OCI-LY7 (cell line): ENCODE measurements at regions not wholly inside any gene's neighbourhood (a gene's known extent, or its start where the extent isn't known, plus 50 kb on each side); places are given as distances from the start of the nearest gene placed in this dataset.

Experiments used
- BruUV-seq: library from RNA; stranded (reverse); fragments of 400-500 nt; replicated peaks from 2 replicates; lab custom pipeline; 2021; lab: Mats Ljungman, UMichigan
- CTCF ChIA-PET: fragments of 300-600 bp; sonication (Branson Sonifier 250); formaldehyde crosslinking; loops from one replicate; lab custom pipeline; 2022; ENCODE audit warnings: antibody characterized with exemption; ENCODE audit not compliant: unreplicated experiment; lab: Charles Lee
- POLR2A ChIA-PET: fragments of 300-600 bp; sonication (Branson Sonifier 250); formaldehyde crosslinking; loops from one replicate; lab custom pipeline; 2022; ENCODE audit warnings: antibody characterized with exemption; lab: Charles Lee
- DNase-seq: peaks from one replicate; pipeline ENCODE4 v3.0.0-alpha.2; 2015; ENCODE audit warnings: low spot score
- H2AFZ ChIP-seq: fragments of 200-600 bp; sonication (generic), shearing (Covaris generic); 2 replicates; pipeline ENCODE4 v1.6.1; 2014; ENCODE audit warnings: mild to moderate bottlenecking, antibody characterized with exemption, low read length, moderate library complexity
- H3K27ac ChIP-seq: fragments of 200-600 bp; sonication (generic); 2 replicates; pipeline ENCODE4 v1.5.1; 2014; ENCODE audit warnings: mixed run types, low read depth, mild to moderate bottlenecking, moderate library complexity, low read length, inconsistent platforms; ENCODE audit not compliant: poor library complexity, severe bottlenecking
- H3K36me3 ChIP-seq: fragments of 200-600 bp; sonication (generic); 2 replicates; pipeline ENCODE4 v1.6.1; 2014; ENCODE audit warnings: mild to moderate bottlenecking, antibody characterized with exemption, low read length, moderate library complexity, mixed read lengths; ENCODE audit not compliant: insufficient read depth
- H3K4me1 ChIP-seq: fragments of 200-600 bp; sonication (generic); 2 replicates; pipeline ENCODE4 v1.5.1; 2014; ENCODE audit warnings: mild to moderate bottlenecking, low read length; ENCODE audit not compliant: insufficient read depth, poor library complexity, severe bottlenecking
- H3K4me2 ChIP-seq: fragments of 200-600 bp; sonication (generic); 2 replicates; pipeline ENCODE4 v1.6.1; 2014; ENCODE audit warnings: mild to moderate bottlenecking, low read length
- H3K4me3 ChIP-seq: fragments of 200-600 bp; sonication (generic); 2 replicates; pipeline ENCODE4 v1.5.1; 2014; ENCODE audit warnings: mild to moderate bottlenecking, low read depth, low read length; ENCODE audit not compliant: poor library complexity, severe bottlenecking
- H3K79me2 ChIP-seq: fragments of 200-600 bp; sonication (generic); 2 replicates; pipeline ENCODE4 v1.6.1; 2016; ENCODE audit warnings: low read depth, mild to moderate bottlenecking, low read length, moderate library complexity, mixed read lengths; ENCODE audit not compliant: insufficient read depth
- H3K9me2 ChIP-seq: fragments of 200-600 bp; sonication (generic); 2 replicates; pipeline ENCODE4 v1.6.1; 2016; ENCODE audit warnings: mild to moderate bottlenecking, low read length, mixed read lengths; ENCODE audit not compliant: insufficient read depth
- H3K9me3 ChIP-seq: fragments of 200-600 bp; sonication (generic); 2 replicates; pipeline ENCODE4 v1.6.1; 2014; ENCODE audit warnings: mild to moderate bottlenecking, mixed run types, low read length, mixed read lengths
- H4K20me1 ChIP-seq: fragments of 200-600 bp; sonication (generic); 2 replicates; pipeline ENCODE4 v1.6.1; 2014; ENCODE audit warnings: mild to moderate bottlenecking, antibody characterized with exemption, low read length, moderate library complexity, mixed read lengths; ENCODE audit not compliant: insufficient read depth
- EZH2phosphoT487 ChIP-seq: fragments of 200-600 bp; sonication (generic); IDR thresholded peaks from 2 replicates; pipeline ENCODE4 v1.6.1; 2018; ENCODE audit warnings: low read depth, borderline replicate concordance, mild to moderate bottlenecking, mixed run types, antibody characterized with exemption, low read length, moderate library complexity, mixed read lengths
- intact Hi-C: fragments of 100-400 bp; cut with micrococcal nuclease; formaldehyde crosslinking; loops from one replicate; pipeline ENCODE4 v1.10.0; 2022; ENCODE audit not compliant: unreplicated experiment
- TF ChIP-seq, protein P1 (sequence below): fragments of 200-600 bp; sonication (generic); conservative IDR thresholded peaks from 2 replicates; pipeline ENCODE4 v1.5.1; 2014; ENCODE audit warnings: mild to moderate bottlenecking, antibody characterized with exemption, low read length, moderate library complexity, mixed read lengths

GRCh38 chr9:36470643-36471290, 70.7 kb upstream of the RNF38 start:
- DNase-seq = peak; percentile 75
- ChIA-PET CTCF (interaction anchor here (0.5 kb wide), 1 partner anchor 1400 kb away, joined by 3 read pairs; no protein-coding TSS in a partner anchor), POLR2A (interaction anchor here (0.6 to 1.5 kb wide), 4 partner anchors 17 to 1007 kb away, joined by 3 to 6 read pairs (median 3); no protein-coding TSS in a partner anchor)
- TF ChIP-seq, protein P1, sequence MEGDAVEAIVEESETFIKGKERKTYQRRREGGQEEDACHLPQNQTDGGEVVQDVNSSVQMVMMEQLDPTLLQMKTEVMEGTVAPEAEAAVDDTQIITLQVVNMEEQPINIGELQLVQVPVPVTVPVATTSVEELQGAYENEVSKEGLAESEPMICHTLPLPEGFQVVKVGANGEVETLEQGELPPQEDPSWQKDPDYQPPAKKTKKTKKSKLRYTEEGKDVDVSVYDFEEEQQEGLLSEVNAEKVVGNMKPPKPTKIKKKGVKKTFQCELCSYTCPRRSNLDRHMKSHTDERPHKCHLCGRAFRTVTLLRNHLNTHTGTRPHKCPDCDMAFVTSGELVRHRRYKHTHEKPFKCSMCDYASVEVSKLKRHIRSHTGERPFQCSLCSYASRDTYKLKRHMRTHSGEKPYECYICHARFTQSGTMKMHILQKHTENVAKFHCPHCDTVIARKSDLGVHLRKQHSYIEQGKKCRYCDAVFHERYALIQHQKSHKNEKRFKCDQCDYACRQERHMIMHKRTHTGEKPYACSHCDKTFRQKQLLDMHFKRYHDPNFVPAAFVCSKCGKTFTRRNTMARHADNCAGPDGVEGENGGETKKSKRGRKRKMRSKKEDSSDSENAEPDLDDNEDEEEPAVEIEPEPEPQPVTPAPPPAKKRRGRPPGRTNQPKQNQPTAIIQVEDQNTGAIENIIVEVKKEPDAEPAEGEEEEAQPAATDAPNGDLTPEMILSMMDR = no peak
- no peak for TF ChIP-seq EZH2phosphoT487
- intact Hi-C loops = no loop called here
- H3K36me3 ChIP-seq = peaks cover 4% of the 10 kb centered on the region; the same call in 1 of the 2 replicates
- H2AFZ ChIP-seq = no peak overlapping the region
- H3K4me1 ChIP-seq = peaks cover 21% of the 10 kb centered on the region
- no peaks in the 10 kb centered on the region for H3K9me2 ChIP-seq
- H3K27ac ChIP-seq = peak overlapping the region; percentile 28
- peaks cover 6% of the 10 kb centered on the region; the same call in 1 of the 2 replicates for H4K20me1 ChIP-seq
- TSS peak; percentile 27 for BruUV-seq
- H3K4me2 ChIP-seq = peak overlapping the region; percentile 85
- H3K79me2 ChIP-seq = peaks cover 44% of the 10 kb centered on the region
- H3K4me3 ChIP-seq = peak overlapping the region; percentile 52
- H3K9me3 ChIP-seq = no peaks in the 10 kb centered on the region

- H3K36me3 ChIP-seq = peaks cover 27% of the 10 kb centered on the region
- ChIA-PET POLR2A (no interaction called here), CTCF (interaction anchor here (0.5 kb wide), 1 partner anchor 273 kb away, joined by 3 read pairs; the partner anchor contains the start of gene CLTA)
- BruUV-seq = no TSS peak
- no peaks in the 10 kb centered on the region for H3K9me2 ChIP-seq
- TF ChIP-seq, protein P1 = no peak
- TF ChIP-seq EZH2phosphoT487 = no peak
- H3K79me2 ChIP-seq = peaks cover 30% of the 10 kb centered on the region
- no peak overlapping the region for H2AFZ ChIP-seq
- no peaks in the 10 kb centered on the region for H3K4me1 ChIP-seq
- DNase-seq = no peak
- H4K20me1 ChIP-seq = 0 out of 2 replicates have a peak, but pooled peaks cover 5% of the 10 kb centered on the region
- H3K9me3 ChIP-seq = no peaks in the 10 kb centered on the region
- H3K4me2 ChIP-seq = no peak overlapping the region
- intact Hi-C loops = no loop called here
- no peak overlapping the region for H3K27ac ChIP-seq
- H3K4me3 ChIP-seq = no peak overlapping the region
Observed at GRCh38 chr9:36463467-36463866, 63.4 kb upstream of the RNF38 start.

DNA sequence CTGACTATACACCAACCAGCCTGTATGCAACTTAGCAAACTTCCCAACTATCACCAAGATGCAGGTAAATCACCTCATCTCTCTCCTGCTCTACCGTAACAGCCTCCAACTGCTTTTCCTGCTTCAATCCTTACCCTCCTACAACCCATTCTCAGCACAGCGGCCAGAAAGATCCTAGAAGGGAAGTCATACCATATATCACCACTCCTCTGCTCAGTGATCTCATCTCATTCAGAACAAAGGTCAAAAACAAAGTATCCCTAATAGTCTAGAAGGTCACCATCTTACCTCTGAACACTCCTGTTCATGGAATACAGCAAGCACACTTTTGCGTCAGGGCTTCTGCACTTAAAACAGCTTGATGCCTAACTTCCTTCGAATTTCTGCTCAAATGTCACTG, 62.2 kb upstream of the RNF38 start:
- intact Hi-C loops = no loop called here
- Histone ChIP-seq H3K27ac (no peak overlapping the region), H3K4me3 (no peak overlapping the region), H3K4me1 (no peaks in the 10 kb centered on the region), H3K4me2 (no peak overlapping the region), H3K36me3 (peaks cover 34% of the 10 kb centered on the region), H4K20me1 (0 out of 2 replicates have a peak, but pooled peaks cover 5% of the 10 kb centered on the region), H3K9me2 (no peaks in the 10 kb centered on the region), H3K9me3 (no peaks in the 10 kb centered on the region), H3K79me2 (peaks cover 18% of the 10 kb centered on the region), H2AFZ (no peak overlapping the region)
- no peak for TF ChIP-seq EZH2phosphoT487
- TF ChIP-seq, protein P1 = no peak
- BruUV-seq = no TSS peak
- no peak for DNase-seq
- CTCF ChIA-PET = no interaction called here
- POLR2A ChIA-PET = no interaction called here
